HG02571 (cell line): ENCODE measurements at regions not wholly inside any gene's neighbourhood (a gene's known extent, or its start where the extent isn't known, plus 50 kb on each side); places are given as distances from the start of the nearest gene placed in this dataset.
"Not testable (repeated sequence)": the region's sequence is repeated elsewhere in the genome, so short reads cannot be mapped to it uniquely, and the experiment has no call there.

Source experiments
- ATAC-seq: cut with Tn5 transposase; IDR thresholded peaks from one replicate; pipeline ENCODE4 v1.9.1; 2021; ENCODE audit warnings: mild to moderate bottlenecking, moderate library complexity; ENCODE audit not compliant: unreplicated experiment

DNA sequence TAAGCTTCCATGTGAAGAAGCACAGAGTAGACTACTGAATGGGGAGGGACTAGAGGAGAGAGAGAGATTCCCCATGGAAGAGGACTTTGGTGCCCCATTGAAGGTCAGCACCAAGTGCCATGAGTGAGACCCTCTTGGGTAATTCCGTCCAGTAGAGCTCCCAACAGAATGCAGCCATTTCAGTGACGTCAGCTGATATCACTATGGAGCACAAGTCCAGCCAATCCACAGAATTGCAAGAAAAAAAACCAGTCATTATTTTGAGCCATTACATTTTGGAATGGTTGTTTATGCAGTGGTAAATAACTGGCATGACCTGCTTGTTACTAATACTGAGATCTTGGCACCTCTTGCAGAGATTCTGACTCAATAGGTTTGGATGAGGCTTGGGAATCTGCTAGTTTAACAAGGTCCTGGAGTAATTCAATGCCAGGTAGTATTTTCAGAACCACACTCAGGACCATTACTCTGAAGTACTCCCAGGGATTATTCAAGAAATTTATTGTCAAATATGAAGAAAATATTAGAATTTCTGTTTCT lies 52.6 kb upstream of the SP8 start:
- ATAC-seq, result no peak

DNA sequence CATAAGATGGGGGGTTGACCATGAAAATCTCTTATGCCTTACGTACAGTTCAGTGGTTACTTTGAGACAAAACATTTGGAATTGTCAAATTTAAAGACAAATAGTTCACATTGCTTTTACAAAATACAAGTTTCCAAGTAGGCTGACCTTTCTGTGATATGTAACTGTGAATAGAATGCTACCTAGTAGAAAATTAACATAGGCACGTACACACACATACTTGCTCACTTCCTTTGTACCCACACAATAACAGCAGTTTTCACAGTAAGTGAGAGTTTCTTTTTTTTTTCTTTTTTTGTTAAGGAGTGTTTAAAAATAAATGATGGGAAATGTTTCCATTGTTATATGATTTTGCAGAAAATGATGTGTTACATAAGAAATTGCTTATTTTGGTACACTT lies 53.3 kb upstream of the SP8 start:
- no peak for ATAC-seq

DNA sequence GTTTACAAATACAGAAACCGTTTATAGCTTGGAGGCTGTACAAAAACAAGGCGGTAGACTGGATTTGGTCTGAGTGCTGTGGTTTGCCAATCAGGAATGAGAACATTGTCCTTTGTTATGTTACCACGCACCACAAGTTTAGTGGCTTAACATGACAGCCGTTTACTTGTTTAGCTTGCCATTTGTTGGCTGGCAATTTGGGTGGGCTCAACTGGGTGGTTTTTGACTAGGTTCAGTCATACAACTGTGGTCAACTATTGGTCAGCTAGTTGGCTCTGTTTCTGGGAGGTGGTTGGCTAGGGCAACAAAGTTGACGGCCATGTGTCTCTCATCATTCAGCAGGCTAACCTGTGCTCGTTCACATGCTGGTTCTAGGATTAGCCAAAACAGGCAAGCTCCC lies 60.1 kb upstream of the SP8 start:
- ATAC-seq, result no peak

DNA sequence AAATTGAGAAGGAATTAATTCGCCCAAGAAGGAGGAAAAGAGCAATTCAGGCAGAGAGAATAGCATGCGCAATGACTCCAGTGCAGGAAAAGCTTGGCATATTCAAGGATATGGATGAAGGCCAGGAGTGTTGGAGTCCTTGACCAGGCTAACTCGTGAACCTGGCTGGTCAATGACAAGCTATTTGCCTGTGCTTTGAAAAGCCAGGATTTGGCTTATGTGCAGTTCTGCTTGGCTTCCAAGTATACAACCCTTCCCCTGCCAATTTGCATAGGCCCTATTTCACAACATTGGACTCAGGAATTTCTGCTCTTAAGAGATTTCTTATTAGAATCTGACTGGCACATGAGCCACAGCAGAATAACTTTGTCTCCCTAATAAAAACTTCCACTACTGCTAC lies 72.3 kb upstream of the SP8 start:
- no peak for ATAC-seq

DNA sequence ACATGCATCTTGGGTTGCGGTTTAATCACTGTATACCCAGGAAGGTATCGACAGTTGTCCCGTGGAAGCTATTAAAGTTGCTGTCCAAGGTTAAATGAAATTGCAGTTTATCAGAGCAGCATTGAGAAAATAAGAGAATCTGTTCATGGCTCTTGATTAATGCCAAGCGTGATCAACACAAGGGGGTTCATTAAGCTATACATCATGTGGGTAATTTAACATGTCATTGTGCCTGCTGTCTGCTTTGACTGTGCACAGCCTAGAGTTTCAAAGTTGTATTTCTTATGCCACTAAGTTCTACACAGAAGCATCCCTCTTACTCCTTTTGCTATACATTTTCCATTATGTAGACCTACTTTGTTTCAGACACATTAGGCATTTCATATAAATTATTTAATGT lies 74.8 kb upstream of the SP8 start:
- ATAC-seq, result no peak

DNA sequence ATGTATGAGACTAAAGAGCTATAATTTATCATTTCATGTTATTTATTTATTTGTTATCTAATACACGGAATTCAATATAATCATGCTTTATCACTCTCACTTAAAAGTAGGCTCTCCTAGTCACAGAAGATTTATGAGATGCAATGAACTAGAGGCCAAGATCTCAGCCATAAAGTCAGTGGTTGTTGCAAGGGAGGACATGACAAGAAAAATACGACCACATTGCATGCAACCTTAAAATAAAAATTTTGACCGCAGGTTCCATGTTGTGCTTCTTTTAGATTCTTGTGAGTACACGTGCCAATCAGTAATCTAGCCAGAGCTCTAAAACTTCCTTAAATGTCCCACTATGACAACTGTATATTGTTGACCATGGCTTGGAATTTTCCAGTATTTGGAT lies 75.9 kb upstream of the SP8 start:
- ATAC-seq, result no peak

DNA sequence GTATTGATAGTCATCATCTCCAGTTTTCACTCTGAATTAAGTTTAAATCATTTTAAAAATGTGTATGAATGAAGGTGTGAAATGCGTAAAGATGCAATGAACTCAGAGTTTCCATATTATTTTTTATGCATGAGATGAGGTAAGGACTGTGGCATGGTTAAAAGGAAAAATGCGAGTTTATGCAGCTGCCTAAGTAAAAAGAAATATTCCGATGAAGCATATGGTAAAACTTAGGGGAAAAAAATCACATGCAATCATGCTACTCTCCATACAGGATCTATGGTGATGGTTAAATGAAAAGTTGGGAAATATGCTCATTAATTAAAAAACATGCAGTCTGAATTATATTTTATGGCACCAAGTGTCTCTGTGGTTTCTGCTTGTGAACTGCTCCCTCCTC lies 77.5 kb upstream of the SP8 start:
- no peak for ATAC-seq

DNA sequence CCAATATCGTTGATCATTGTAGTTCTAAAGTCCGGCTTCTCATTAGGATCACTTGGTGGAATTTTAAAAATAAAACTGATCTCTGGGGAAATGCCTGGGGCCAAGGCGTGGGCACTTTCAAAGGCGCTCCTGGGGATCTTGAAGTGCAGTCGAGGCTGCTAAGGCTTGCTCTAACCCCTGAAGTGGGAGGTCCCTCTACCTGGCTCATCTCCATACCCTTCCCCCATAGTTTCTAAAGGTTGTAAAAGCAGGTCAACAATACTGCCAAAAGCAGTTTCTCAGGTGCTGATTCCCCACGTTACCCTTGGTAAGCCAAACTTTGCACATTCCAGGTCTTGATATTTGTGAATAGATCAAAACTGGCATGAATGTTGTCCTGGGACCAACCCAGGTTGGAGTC lies 79.0 kb upstream of the SP8 start:
- ATAC-seq, result no peak

DNA sequence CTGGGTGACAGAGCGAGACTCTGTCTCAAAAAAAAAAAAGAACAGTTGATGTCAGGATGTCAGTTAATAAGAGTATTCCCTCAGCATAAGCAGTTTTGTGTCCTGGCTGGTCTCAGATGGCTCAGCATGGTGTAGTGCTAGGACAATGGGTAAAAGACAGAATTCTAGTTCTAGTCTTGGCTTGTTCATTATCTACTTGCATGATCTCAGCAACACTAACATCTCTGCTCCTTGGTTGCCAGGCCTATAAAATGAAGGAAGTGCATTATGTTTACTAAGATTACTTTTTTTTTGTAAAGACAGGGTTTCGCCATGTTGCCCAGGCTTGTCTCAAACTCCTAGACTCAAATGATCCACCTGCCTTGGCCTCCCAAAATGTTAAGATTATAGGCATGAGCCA lies 84.3 kb upstream of the SP8 start:
- no peak for ATAC-seq

DNA sequence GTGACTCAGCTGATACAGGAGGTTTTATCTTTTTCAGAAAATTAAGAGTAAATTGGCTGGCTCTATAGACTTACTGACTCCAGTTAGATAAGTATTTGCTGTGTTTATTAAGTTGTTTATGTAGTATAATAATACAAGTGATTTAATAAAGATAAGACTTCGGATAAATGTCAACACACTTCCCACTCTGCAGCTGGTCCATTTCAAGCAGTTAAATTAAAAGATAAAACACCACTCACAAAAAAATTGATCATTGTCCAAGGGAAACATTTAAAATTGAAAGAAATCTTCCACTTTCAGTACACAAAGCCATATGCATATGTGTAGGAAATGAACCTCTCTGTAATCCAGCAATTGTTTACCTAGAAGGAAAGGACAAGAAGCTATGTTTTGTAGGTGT lies 106.1 kb upstream of the SP8 start:
- ATAC-seq, result no peak

DNA sequence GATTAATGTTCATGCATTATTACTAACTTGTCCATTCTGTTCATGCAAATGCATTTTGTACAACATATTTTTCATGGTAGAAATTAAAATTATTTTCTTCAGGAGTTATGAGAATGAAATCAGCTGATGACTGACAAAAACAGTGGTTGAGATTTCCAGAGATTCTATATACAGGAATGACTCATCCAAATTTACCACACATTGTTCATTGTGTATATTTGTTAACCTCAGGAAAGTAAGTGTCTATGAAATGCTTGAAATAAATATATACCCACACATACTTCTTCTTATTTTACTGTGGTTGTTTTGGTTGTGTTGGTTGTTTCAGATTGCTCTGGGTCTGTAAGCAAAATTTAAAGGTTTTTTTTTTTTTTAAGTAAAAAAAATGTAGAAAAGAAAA lies 108.1 kb upstream of the SP8 start:
- ATAC-seq, result no peak

DNA sequence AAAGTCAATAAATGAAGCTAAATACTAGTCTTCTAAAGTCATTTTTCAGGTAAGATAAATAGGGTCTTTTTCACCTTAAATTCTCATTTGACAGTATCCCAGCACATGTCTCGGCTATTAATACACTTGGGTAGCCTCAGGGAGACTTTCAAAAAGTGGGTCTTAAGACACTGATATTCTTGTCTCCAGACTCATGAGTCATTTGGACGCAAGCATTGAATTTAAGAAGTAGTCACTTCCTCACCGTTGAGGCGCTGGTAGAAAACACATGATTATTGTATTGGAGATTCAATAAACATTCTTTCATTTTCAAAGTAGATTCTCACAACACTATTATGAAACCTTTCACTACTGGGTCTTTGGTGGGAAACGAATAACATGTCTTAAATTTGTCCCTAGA lies 108.9 kb upstream of the SP8 start:
- no peak for ATAC-seq

DNA sequence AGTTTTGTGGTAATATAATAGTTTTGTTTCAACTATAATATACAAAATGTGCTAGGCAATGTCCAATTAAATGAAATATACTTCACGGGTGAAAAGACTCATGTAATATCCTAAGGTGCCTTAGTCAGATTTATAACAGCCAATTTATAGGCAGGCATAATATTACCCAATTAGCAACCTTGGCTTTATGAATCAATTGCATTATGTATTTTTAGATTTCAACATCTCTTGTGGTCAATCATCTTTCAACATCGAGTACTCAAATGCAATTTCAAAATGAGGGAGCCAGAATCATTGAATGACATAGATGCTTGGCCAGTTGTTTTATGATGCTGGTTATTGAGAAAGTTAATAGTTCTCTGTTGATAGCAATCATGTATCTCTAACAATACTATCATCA lies 110.3 kb upstream of the SP8 start:
- ATAC-seq, result no peak

DNA sequence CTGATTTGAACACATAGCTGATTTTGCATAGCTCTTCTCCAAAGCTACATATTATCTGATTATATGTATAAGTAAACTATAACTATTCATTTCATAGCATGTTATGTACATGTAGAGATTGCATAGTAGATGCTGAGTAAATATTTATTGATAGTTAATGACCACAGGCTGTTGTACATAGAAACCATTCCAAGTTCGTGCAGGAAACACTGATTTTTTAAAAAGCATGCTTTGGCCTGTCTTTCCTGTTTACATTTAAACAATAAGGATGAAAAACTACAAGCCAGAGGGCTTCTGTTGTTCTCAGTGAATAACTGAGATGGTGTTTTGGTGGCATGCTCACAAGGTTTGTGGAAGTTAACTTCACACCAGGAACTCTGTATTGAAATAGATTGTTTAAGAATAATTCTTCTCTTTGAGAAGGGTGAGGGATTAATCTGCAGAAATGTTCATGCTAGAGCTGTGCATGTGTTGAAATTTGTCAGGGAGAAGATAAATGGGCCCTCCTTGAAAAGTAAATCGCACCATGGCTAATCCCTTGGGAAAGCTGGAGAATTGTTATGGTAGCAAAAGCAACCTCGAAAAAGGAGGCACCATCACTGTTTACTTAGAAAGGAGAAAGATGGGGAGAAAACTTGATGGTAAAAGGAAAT lies 120.2 kb upstream of the SP8 start:
- ATAC-seq, result no peak

DNA sequence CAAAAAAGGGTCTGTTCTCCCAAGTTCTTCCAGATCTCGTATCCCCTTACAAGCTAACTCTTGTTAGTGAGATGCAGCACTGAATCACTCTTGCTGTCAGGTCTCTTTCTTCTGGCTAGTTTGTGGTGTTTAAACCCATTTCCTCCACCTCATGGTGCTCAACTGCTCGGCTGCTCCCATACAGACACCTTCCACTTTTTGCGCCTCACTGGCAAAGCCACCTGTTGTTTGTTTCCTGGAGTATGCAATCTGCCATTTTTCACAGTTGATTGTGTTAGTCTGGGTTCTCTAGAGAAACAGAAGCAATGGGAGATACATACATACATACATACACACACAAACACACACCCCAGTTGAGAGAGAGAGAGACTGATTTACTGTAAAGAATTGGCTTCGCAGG lies 124.4 kb upstream of the SP8 start:
- ATAC-seq, result no peak

DNA sequence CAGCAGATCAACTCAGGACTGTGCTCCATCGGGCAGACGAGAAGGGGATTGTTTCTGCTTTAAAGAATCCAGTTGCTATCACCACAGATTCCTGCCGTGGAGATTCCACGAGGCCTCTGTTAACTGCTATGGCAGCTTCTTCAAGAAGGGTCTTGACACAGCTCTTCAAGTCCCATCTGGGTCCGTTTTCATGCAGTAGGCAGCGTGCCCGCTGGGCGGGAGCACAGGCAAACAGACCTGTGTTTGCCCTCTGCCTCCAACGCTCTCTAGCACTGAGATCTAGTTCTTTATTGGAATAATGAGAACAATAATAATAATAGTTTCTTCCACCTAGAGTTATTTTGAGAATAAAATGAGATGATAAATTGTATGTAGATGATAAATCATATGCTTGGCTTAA lies 127.2 kb upstream of the SP8 start:
- ATAC-seq, result no peak

DNA sequence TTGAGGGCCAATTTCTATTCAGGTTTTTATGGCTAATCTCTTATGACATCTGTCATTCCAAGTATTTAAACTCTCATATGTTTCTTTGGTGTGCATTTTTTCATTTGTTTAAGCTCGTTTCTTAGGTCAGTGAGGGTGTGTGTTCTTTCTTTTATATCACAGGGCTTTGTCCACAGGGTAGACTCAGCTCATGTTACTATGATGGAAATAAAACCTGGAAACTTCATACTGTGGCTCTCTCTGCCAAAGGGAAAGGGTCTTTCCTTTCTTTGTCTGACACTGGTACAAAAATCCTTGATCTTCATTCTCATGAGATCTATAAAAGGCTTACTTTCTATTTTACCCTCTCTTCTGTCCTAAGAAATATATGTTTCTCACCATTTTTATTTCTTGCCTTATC lies 129.6 kb upstream of the SP8 start:
- no peak for ATAC-seq

DNA sequence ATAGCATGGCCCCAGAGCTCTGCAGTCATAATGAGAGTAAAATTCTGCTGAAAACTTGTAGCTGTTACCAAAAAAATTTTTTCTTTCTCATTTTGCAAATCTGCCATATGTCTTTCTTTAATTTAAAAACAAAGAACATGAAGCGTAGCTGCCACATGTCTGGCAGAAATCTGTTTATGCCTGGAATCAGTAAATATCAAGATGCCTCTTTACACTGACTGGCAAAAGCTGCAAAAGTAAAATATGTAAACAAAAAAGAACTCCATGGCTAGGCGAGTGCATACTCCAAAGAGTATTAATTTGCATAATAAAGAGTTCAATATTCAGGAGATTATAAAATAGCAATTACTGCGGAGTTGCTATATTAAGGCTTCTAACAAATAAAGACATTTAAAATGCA lies 130.9 kb upstream of the SP8 start:
- ATAC-seq, result no peak

DNA sequence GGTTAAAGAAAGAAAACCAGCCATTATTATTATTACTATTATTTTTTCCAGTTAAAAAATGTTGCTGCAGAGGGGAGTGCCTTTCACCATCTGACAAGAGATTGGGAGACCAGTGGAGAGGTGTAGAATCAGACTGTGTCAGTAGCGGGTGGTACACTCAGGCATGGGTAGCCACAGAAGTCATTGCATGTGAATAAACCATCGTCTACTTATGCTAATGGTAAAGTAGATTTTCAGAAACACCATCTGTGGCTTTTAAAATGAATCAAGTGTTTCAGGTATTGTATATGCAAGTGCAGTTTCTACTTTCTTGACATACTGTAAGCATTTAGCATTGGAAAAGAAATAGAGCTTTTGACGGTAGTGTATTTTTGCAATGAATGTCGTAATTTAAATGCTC lies 131.5 kb upstream of the SP8 start:
- ATAC-seq, result no peak

DNA sequence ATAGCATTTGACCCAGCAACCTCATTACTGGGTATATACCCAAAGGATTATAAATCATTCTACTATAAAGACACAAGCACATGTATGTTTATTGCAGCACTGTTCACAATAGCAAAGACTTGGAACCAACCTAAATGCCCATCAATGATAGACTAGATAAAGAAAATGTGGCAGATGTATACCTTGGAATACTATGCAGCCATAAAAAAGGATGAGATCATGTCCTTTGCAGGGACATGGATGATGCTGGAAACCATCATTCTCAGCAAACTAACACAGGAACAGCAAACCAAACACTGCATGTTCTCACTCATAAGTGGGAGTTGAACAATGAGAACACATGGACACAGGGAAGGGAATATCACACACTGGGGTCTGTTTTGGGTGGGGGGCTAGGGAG lies 140.5 kb upstream of the SP8 start:
- not testable (repeated sequence) for ATAC-seq

DNA sequence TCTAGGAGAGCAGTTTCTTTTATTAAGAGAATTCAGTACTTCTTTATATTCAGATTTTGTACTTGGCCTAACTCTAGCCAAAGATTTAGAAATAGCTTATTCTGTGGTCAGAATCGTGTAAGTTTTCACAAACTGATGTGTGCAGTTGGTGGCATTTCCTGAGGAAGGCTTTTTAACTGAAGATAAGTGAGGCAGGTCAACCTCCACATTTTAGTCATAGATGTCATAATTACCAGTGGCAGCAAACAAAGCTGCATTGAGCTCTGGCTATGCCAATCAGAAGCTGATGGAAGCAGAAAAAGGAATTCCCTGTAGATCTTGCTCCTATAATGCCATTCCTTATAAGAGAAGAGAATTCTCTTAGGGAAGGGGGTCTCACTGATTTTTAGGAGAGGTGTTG lies 141.3 kb upstream of the SP8 start:
- no peak for ATAC-seq

DNA sequence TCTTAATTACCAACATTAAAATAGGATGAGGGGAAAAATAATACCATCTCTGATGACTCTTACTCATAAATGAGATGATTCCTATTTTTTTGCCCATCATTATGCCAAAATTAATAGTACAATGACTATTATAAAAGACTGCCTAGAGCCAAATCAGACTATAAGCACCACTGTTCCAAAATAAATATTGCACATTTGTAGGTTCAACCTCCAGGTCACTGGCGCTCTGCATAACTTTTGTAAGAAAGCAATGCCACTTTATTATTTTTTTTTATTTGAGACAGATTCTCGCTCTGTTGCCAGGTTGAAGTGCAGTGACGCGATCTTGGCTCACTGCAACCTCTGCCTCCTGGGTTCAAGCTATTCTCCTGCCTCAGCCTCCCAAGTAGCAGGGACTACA lies 142.5 kb upstream of the SP8 start:
- ATAC-seq, result no peak

DNA sequence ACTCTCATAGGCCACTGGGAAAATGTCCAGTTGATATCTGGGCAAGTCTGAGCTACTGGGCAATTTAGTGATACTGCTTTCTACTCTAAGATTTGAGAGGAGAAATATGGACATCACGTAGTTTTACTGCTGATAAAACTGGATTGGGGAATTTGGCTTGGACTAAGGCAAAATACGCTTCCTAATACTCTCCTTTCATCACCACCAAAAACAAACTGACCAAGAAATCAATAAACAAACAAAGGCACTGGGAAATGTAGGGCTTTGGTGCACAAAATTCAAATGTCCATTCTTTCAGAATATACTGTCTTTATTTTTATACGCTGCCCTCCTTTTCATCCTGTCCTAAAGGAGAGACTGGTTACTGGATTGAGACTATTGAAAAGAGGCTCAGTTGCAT lies 145.1 kb upstream of the SP8 start:
- no peak for ATAC-seq
